ENCODE measurements at regions not wholly inside any gene's neighbourhood (a gene's known extent, or its start where the extent isn't known, plus 50 kb on each side); places are given as distances from the start of the nearest gene placed in this dataset.

GRCh38 chr3:72254483-72254882, 469.5 kb upstream of the PROK2 start:
- H3K4me3 ChIP-seq (ENCODE audit: low read length) = no peak overlapping the region
- H3K36me3 ChIP-seq (ENCODE audit: control insufficient read depth, insufficient read depth, low read length) = no peaks in the 10 kb centered on the region
- peaks cover 18% of the 10 kb centered on the region for H3K27me3 ChIP-seq (ENCODE audit: control insufficient read depth, insufficient read depth, low read length)
- peaks cover 36% of the 10 kb centered on the region for H3K4me1 ChIP-seq (ENCODE audit: control insufficient read depth, insufficient read depth, low read length)
- no peak overlapping the region for H3K27ac ChIP-seq (ENCODE audit: low read length)
- WGBS (ENCODE audit: insufficient coverage) = no CpG with 5 or more reads among the region's 2 CpGs
- no peak for DNase-seq
- peaks cover 2% of the 10 kb centered on the region for H3K9me3 ChIP-seq (replicated peaks; ENCODE audit: control insufficient read depth, low read depth, low read length)

- no peak for DNase-seq
- Histone ChIP-seq H3K27ac (ENCODE audit: low read length) (no peak overlapping the region), H3K4me1 (ENCODE audit: control insufficient read depth, insufficient read depth, low read length) (peaks cover 33% of the 10 kb centered on the region), H3K4me3 (ENCODE audit: low read length) (no peak overlapping the region), H3K27me3 (ENCODE audit: control insufficient read depth, insufficient read depth, low read length) (peaks cover 11% of the 10 kb centered on the region), H3K9me3 (replicated peaks; ENCODE audit: control insufficient read depth, low read depth, low read length) (no peaks in the 10 kb centered on the region), H3K36me3 (ENCODE audit: control insufficient read depth, insufficient read depth, low read length) (no peaks in the 10 kb centered on the region)
- WGBS (ENCODE audit: insufficient coverage) = no CpG with 5 or more reads among the region's 2 CpGs
Observed at GRCh38 chr3:72250725-72251124, 465.8 kb upstream of the PROK2 start.

DNA sequence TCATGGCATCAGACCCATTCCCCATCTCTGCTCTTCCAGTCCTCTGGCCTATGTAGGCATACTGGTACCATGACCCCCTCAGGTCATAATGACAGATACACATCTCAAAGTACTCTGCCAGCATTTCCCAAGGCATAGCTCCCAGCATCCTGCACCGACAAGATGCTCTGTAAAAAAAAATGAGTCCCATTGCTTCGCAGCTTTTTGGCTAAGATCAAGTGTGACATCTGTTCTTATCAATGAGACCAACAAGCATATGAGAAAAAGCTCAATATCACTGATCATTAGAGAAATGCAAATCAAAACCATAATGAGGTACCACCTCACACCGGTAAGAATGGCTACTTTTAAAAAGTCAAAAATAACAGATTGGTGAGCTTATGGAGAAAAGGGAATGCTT, 463.9 kb upstream of the PROK2 start:
- Histone ChIP-seq H3K4me3 (ENCODE audit: low read length) (no peak overlapping the region), H3K27me3 (ENCODE audit: control insufficient read depth, insufficient read depth, low read length) (peaks cover 15% of the 10 kb centered on the region), H3K27ac (ENCODE audit: low read length) (no peak overlapping the region), H3K4me1 (ENCODE audit: control insufficient read depth, insufficient read depth, low read length) (peaks cover 42% of the 10 kb centered on the region), H3K9me3 (replicated peaks; ENCODE audit: control insufficient read depth, low read depth, low read length) (no peaks in the 10 kb centered on the region), H3K36me3 (ENCODE audit: control insufficient read depth, insufficient read depth, low read length) (no peaks in the 10 kb centered on the region)
- DNase-seq = no peak
- WGBS (ENCODE audit: insufficient coverage) = no CpG with 5 or more reads among the region's 3 CpGs

DNA sequence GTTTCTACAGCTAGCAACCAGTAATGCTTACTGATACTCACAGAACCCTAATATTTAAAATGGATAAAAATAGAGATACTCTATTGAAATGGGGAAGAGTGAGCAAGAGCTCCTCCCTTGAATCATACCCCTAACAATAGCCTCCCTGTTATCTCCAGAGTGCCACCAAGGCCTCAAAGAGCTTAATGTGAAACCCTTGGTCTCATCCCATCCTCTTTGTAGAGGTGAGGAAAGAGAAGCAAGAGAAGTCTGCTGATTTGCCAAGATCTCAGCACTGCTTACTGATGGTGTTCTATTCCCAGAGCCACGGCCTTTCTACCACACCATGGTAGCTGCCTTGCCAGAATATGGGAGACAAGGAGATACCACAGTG, 463.4 kb upstream of the PROK2 start:
- WGBS (ENCODE audit: insufficient coverage) = 80% methylated on average over 1 of the region's 1 CpG
- no peaks in the 10 kb centered on the region for H3K9me3 ChIP-seq (replicated peaks; ENCODE audit: control insufficient read depth, low read depth, low read length)
- DNase-seq = no peak

GRCh38 chr3:72247645-72248388, 462.9 kb upstream of the PROK2 start:
- DNase-seq = peak; percentile 60
- Histone ChIP-seq H3K4me1 (ENCODE audit: control insufficient read depth, insufficient read depth, low read length) (peaks cover 44% of the 10 kb centered on the region), H3K9me3 (replicated peaks; ENCODE audit: control insufficient read depth, low read depth, low read length) (no peaks in the 10 kb centered on the region), H3K27ac (ENCODE audit: low read length) (no peak overlapping the region), H3K27me3 (ENCODE audit: control insufficient read depth, insufficient read depth, low read length) (peaks cover 22% of the 10 kb centered on the region), H3K36me3 (ENCODE audit: control insufficient read depth, insufficient read depth, low read length) (no peaks in the 10 kb centered on the region), H3K4me3 (ENCODE audit: low read length) (no peak overlapping the region)
- WGBS (ENCODE audit: insufficient coverage) = no CpG with 5 or more reads among the region's 1 CpG

More for the DNA sequence above, 463.4 kb upstream of the PROK2 start:
- Histone ChIP-seq H3K36me3 (ENCODE audit: control insufficient read depth, insufficient read depth, low read length) (no peaks in the 10 kb centered on the region), H3K4me3 (ENCODE audit: low read length) (no peak overlapping the region), H3K27me3 (ENCODE audit: control insufficient read depth, insufficient read depth, low read length) (peaks cover 19% of the 10 kb centered on the region), H3K27ac (ENCODE audit: low read length) (no peak overlapping the region), H3K4me1 (ENCODE audit: control insufficient read depth, insufficient read depth, low read length) (peaks cover 44% of the 10 kb centered on the region)

DNA sequence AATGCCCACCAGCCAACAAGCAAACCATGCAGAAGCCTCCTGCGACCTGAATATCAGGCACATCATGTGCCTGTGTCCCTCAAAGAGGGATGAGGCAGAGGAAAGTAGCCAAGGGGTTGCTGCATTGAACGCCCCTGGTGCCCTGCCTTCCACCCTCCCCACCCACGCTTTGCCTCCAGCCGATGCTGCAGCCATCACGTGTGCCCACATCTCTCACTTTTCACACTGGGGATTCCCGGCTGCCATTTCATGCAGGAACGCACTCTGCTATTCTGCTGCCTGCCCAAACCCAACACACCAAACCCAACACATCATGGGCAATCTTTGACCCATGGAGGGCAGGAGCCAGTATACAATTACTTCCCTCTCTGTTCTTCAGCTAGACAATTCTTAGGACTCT, 462.2 kb upstream of the PROK2 start:
- Histone ChIP-seq H3K9me3 (replicated peaks; ENCODE audit: control insufficient read depth, low read depth, low read length) (no peaks in the 10 kb centered on the region), H3K27ac (ENCODE audit: low read length) (no peak overlapping the region), H3K4me1 (ENCODE audit: control insufficient read depth, insufficient read depth, low read length) (peaks cover 44% of the 10 kb centered on the region), H3K4me3 (ENCODE audit: low read length) (no peak overlapping the region), H3K27me3 (ENCODE audit: control insufficient read depth, insufficient read depth, low read length) (peaks cover 20% of the 10 kb centered on the region), H3K36me3 (ENCODE audit: control insufficient read depth, insufficient read depth, low read length) (no peaks in the 10 kb centered on the region)
- WGBS (ENCODE audit: insufficient coverage) = 88% methylated on average over 5 of the region's 7 CpGs
- no peak for DNase-seq

DNA sequence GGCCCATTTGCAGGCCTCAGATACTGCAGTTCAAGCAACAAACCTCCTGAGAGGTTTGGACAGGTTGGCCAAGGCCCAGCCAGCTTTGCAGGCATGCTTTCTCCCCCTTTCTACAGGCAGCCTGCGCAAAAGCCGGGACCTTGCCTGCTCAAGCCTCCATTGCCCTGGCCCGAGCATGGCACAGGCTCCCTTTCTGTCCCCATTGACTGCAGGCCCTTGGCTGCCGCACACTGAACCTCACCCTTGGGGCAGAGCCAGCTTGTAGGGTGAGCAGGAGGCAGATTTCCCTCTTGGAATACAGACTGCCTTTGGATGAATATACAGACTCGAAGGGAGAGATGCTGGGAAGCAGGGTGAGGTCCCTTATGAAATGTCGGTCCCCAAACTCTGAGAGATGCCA, 461.7 kb upstream of the PROK2 start:
- 59% methylated on average over 4 of the region's 6 CpGs for WGBS (ENCODE audit: insufficient coverage)
- Histone ChIP-seq H3K27ac (ENCODE audit: low read length) (no peak overlapping the region), H3K27me3 (ENCODE audit: control insufficient read depth, insufficient read depth, low read length) (peaks cover 20% of the 10 kb centered on the region), H3K36me3 (ENCODE audit: control insufficient read depth, insufficient read depth, low read length) (no peaks in the 10 kb centered on the region), H3K9me3 (replicated peaks; ENCODE audit: control insufficient read depth, low read depth, low read length) (no peaks in the 10 kb centered on the region), H3K4me3 (ENCODE audit: low read length) (no peak overlapping the region), H3K4me1 (ENCODE audit: control insufficient read depth, insufficient read depth, low read length) (peaks cover 44% of the 10 kb centered on the region)
- DNase-seq = peak; percentile 43

DNA sequence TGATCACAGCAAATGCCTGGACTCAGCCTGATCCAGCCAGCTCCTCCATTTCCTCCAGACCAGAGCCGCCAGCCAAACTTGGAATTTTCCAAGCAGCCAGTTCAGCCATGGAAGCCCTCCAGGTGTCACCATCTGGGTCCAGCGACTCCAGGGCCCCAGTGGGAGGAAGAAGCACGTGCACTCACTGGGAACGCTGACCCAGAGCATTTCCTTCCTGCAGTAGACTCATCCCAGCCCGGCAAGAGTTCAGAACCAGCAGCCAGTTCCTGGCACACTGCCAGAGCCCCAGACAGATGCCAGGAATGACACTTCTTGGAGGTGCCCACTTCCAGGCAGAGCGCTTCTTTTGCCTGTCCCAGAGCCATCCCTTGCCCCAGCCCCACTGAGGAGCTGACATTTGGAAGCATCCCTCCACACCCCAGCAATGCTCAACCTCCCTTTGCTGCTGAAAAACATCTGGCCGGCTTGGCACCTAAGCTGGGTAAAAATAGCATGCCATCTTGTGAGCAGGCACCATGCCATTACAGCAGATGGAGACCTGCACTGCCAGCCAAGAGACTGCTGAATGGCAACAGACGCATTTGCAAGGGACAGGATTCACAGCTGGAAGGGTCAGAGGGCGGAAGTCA, 460.3 kb upstream of the PROK2 start:
- DNase-seq = peak; percentile 85
- WGBS (ENCODE audit: insufficient coverage) = 31% methylated on average over 9 of the region's 9 CpGs

DNA sequence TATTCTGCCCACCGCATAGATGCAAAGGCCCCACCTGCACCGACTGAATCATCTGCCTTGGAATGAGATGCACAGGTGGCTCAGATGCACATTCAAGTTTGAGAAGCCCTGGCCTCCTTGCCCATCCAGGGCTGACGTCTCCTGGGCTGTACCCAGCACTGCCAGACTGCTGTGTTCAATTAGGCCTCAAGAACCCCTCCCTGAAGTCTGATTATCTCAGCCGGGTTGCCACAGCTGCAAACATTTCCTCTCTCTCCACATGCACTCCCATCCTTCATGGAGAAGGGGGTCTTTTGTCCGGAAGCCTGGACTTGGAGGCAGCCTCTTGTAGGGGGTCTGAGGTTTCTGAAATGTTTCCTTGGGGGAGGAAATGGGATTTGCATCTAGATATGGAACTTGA, 459.4 kb upstream of the PROK2 start:
- Histone ChIP-seq H3K4me1 (ENCODE audit: control insufficient read depth, insufficient read depth, low read length) (peaks cover 46% of the 10 kb centered on the region), H3K4me3 (ENCODE audit: low read length) (no peak overlapping the region), H3K27ac (ENCODE audit: low read length) (no peak overlapping the region), H3K36me3 (ENCODE audit: control insufficient read depth, insufficient read depth, low read length) (no peaks in the 10 kb centered on the region), H3K27me3 (ENCODE audit: control insufficient read depth, insufficient read depth, low read length) (peaks cover 13% of the 10 kb centered on the region), H3K9me3 (replicated peaks; ENCODE audit: control insufficient read depth, low read depth, low read length) (no peaks in the 10 kb centered on the region)
- WGBS (ENCODE audit: insufficient coverage) = 35% methylated on average over 2 of the region's 5 CpGs
- no peak for DNase-seq

More for the DNA sequence above, 460.3 kb upstream of the PROK2 start:
- Histone ChIP-seq H3K9me3 (replicated peaks; ENCODE audit: control insufficient read depth, low read depth, low read length) (no peaks in the 10 kb centered on the region), H3K27ac (ENCODE audit: low read length) (no peak overlapping the region), H3K4me1 (ENCODE audit: control insufficient read depth, insufficient read depth, low read length) (peaks cover 44% of the 10 kb centered on the region), H3K4me3 (ENCODE audit: low read length) (no peak overlapping the region), H3K36me3 (ENCODE audit: control insufficient read depth, insufficient read depth, low read length) (no peaks in the 10 kb centered on the region), H3K27me3 (ENCODE audit: control insufficient read depth, insufficient read depth, low read length) (peaks cover 14% of the 10 kb centered on the region)

DNA sequence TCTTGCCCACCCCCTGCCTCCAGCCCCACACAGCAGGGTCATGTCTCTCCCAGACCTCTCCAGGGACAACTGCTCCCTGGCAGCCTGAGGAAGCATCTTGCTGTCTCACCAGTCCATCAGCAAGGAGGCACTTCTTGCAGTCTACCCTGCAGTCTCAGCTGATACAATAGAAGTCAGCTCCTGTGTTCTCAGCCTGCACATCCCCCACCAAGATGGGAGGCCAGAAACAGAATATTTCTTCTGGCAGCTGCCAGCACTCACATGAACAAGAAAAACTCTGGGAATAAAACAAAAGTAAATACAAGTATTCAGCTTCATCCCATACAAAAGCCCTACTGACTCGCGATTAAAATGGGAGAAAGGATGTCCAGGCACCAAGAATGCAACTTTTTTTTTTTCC, 457.4 kb upstream of the PROK2 start:
- WGBS (ENCODE audit: insufficient coverage) = no CpG with 5 or more reads among the region's 2 CpGs
- no peak overlapping the region for H3K27ac ChIP-seq (ENCODE audit: low read length)
- DNase-seq = peak; percentile 72
- H3K9me3 ChIP-seq (replicated peaks; ENCODE audit: control insufficient read depth, low read depth, low read length) = no peaks in the 10 kb centered on the region
- H3K4me3 ChIP-seq (ENCODE audit: low read length) = no peak overlapping the region
- H3K36me3 ChIP-seq (ENCODE audit: control insufficient read depth, insufficient read depth, low read length) = no peaks in the 10 kb centered on the region
- peaks cover 13% of the 10 kb centered on the region for H3K27me3 ChIP-seq (ENCODE audit: control insufficient read depth, insufficient read depth, low read length)
- H3K4me1 ChIP-seq (ENCODE audit: control insufficient read depth, insufficient read depth, low read length) = peaks cover 50% of the 10 kb centered on the region

All from muscle of leg (tissue), 3 donors.